PFSK-1 (cell line): ENCODE measurements at regions not wholly inside any gene's neighbourhood (a gene's known extent, or its start where the extent isn't known, plus 50 kb on each side); places are given as distances from the start of the nearest gene placed in this dataset.

Experiments used
- POLR2AphosphoS5 ChIP-seq: IDR thresholded peaks from 2 replicates; pipeline ENCODE4 v1.6.1; 2012; ENCODE audit warnings: low read depth, mild to moderate bottlenecking, control low read depth, low read length, moderate library complexity
- TF ChIP-seq, protein P1 (sequence below), 2 experiments: IDR thresholded peaks; 2 replicates each; pipeline versions ENCODE4 v1.6.1 to v1.8.0; 2011 to 2012; ENCODE audit warnings: low read depth in 2 of 2, low read length in 2 of 2, control low read depth in 1 of 2, inconsistent platforms in 1 of 2, mild to moderate bottlenecking in 1 of 2, moderate library complexity in 1 of 2; ENCODE audit not compliant: insufficient read depth in 1 of 2

- no peak for TF ChIP-seq POLR2AphosphoS5
- TF ChIP-seq, protein P1, sequence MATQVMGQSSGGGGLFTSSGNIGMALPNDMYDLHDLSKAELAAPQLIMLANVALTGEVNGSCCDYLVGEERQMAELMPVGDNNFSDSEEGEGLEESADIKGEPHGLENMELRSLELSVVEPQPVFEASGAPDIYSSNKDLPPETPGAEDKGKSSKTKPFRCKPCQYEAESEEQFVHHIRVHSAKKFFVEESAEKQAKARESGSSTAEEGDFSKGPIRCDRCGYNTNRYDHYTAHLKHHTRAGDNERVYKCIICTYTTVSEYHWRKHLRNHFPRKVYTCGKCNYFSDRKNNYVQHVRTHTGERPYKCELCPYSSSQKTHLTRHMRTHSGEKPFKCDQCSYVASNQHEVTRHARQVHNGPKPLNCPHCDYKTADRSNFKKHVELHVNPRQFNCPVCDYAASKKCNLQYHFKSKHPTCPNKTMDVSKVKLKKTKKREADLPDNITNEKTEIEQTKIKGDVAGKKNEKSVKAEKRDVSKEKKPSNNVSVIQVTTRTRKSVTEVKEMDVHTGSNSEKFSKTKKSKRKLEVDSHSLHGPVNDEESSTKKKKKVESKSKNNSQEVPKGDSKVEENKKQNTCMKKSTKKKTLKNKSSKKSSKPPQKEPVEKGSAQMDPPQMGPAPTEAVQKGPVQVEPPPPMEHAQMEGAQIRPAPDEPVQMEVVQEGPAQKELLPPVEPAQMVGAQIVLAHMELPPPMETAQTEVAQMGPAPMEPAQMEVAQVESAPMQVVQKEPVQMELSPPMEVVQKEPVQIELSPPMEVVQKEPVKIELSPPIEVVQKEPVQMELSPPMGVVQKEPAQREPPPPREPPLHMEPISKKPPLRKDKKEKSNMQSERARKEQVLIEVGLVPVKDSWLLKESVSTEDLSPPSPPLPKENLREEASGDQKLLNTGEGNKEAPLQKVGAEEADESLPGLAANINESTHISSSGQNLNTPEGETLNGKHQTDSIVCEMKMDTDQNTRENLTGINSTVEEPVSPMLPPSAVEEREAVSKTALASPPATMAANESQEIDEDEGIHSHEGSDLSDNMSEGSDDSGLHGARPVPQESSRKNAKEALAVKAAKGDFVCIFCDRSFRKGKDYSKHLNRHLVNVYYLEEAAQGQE (IDR thresholded peaks at IDR 0.05; ENCODE audit: insufficient read depth in 1 of 2, low read depth in 2 of 2, low read length in 2 of 2) = no peak
Measured at GRCh38 chr4:178689926-178690325, 1247.7 kb upstream of the AGA start.
